ENCODE measurements at regions not wholly inside any gene's neighbourhood (a gene's known extent, or its start where the extent isn't known, plus 50 kb on each side); places are given as distances from the start of the nearest gene placed in this dataset.

DNA sequence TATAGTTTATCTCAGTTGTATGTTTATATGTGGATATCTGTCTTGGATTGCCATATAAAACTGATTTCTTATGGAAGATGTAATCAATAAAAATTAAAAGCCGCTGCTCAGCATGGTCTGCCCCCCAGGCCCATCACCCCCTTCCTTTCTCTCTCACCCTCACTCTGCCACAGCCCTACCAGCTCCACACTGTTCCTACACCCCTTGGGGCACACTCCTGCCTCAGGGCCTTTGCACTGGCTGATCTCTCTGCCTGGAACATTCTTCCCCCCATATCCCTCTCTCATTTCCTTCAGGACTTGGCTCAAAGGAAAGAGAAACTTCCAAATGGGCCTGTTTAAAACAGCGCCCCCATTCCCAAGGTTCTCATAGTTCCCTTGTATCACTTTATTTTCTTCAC lies 63.1 kb downstream of the LRRC32 start:
- H3K9me3 Mint-ChIP-seq: no peaks in the 10 kb centered on the region
- DNase-seq: no peak
- no peak overlapping the region for H3K27ac Mint-ChIP-seq
- H3K4me1 Mint-ChIP-seq: no peaks in the 10 kb centered on the region
- CTCF ChIA-PET: no interaction called here
- H3K4me3 Mint-ChIP-seq: no peak overlapping the region
- H3K27me3 Mint-ChIP-seq: peaks cover 28% of the 10 kb centered on the region
- H3K36me3 Mint-ChIP-seq: no peaks in the 10 kb centered on the region

- H3K36me3 Mint-ChIP-seq: no peaks in the 10 kb centered on the region
- no peak for DNase-seq
- peak overlapping the region; percentile 6 for H3K27ac Mint-ChIP-seq
- no peak overlapping the region for H3K4me3 Mint-ChIP-seq
- H3K4me1 Mint-ChIP-seq: no peaks in the 10 kb centered on the region
- CTCF ChIA-PET: no interaction called here
- peaks cover 33% of the 10 kb centered on the region for H3K27me3 Mint-ChIP-seq
- no peaks in the 10 kb centered on the region for H3K9me3 Mint-ChIP-seq
Measured at GRCh38 chr11:76605338-76606074, 65.0 kb downstream of the LRRC32 start.

DNA sequence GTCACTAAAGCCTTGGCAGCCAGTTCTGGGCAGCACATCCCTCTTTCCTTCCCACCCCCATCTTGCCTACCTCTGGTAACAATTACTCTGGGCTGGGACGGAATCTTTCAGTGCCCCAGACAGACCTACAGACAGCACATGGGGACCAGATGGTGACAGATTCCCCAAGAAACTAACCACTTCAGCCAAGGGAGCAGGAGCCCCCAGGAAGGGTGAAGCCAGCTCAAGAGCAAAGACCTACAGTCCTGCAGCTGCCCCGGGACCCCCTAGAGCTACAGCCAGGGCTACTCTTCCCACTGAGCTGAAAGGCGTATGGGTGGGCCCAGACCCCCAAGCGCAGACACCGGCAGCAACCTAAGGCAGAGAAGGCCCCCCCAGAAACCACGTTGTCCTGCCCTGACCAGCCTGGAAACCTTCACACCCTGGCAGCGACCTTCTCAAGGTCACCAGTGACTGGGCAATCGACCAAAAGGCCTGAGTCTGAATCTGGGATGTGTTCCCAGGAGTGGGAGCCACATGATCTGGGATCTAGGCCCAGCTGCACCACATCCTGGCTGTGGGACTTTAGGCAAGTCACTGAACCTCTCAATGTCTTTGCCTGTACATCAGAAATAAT lies 65.8 kb downstream of the LRRC32 start:
- no peak overlapping the region for H3K4me3 Mint-ChIP-seq
- no peaks in the 10 kb centered on the region for H3K36me3 Mint-ChIP-seq
- DNase-seq: no peak
- H3K27me3 Mint-ChIP-seq: peaks cover 33% of the 10 kb centered on the region
- CTCF ChIA-PET: no interaction called here
- peaks cover under 1% of the 10 kb centered on the region for H3K4me1 Mint-ChIP-seq
- no peak overlapping the region for H3K27ac Mint-ChIP-seq
- no peaks in the 10 kb centered on the region for H3K9me3 Mint-ChIP-seq

DNA sequence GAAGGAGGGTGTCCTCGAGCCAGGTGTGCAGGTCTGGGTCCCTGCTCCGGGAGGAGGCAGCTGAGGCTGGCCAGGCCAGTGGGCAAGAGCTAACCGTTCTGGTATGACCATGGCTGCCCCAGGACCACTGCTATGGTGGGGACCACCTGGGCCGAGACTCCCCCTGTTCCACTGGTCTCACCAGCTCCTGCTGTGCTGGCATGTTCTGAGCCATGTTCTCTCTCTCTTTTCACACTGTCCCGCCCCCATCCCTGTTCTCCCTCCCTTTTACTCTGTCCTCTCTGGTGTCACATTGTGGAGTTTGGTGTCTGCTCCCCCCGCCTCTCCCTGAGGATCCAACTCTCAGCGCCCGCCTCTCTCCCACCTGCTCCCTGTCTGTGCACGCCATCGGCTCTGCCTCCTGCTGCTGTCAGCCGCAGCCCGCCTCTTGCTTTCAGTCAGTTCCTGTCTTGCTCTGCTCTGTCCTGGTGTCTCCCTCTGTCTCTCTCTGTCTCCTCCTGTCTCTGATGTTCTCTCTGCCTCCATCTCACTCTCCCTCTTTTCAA lies 66.4 kb downstream of the LRRC32 start:
- CTCF ChIA-PET: no interaction called here
- Mint-ChIP-seq H3K27me3 (peaks cover 33% of the 10 kb centered on the region), H3K9me3 (no peaks in the 10 kb centered on the region), H3K36me3 (no peaks in the 10 kb centered on the region), H3K27ac (no peak overlapping the region), H3K4me3 (no peak overlapping the region), H3K4me1 (peaks cover 6% of the 10 kb centered on the region)
- no peak for DNase-seq

DNA sequence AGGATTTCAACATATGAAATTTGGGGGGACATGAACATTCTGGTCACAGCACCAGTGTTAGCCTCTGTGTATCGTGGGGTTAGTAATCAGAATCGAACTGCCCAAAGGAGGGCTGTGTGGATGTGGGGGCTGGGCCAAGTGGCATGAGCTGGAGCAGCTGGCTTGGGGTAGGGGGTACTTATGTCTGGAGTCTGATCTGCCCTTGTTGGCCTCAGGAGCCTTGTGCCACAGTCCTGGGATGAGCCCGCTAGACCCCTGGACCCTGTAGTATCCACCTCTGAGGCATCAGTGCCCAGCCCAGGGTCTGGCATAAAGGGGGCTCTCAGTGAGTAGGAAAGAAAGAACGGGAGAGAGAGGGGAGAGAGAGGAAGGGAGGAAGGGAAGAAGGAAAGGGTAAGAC lies 67.3 kb downstream of the LRRC32 start:
- Mint-ChIP-seq H3K9me3 (no peaks in the 10 kb centered on the region), H3K27ac (peak overlapping the region; percentile 20), H3K36me3 (no peaks in the 10 kb centered on the region), H3K4me3 (no peak overlapping the region), H3K27me3 (peaks cover 41% of the 10 kb centered on the region), H3K4me1 (peaks cover 10% of the 10 kb centered on the region)
- no peak for DNase-seq
- CTCF ChIA-PET: no interaction called here
